Transverse colon (tissue), 4 donors: ENCODE measurements at regions not wholly inside any gene's neighbourhood (a gene's known extent, or its start where the extent isn't known, plus 50 kb on each side); places are given as distances from the start of the nearest gene placed in this dataset.

Experiments
- EP300 ChIP-seq: sonication (generic); formaldehyde crosslinking; IDR thresholded peaks from one replicate; pipeline ENCODE4 v1.6.1; 2017; ENCODE audit warnings: antibody characterized with exemption, low read depth
- POLR2A ChIP-seq: fragments of 450-650 bp; IDR thresholded peaks from one replicate; pipeline ENCODE4 v1.6.1; 2016; ENCODE audit warnings: antibody characterized with exemption, mild to moderate bottlenecking, moderate library complexity
- POLR2AphosphoS5 ChIP-seq, 3 donors: sonication (generic); formaldehyde crosslinking; IDR thresholded peaks; one replicate each; pipeline ENCODE4 v1.6.1; 2016; ENCODE audit warnings: antibody characterized with exemption in 3 of 3
- TF ChIP-seq, protein P1 (sequence below), 5 experiments: fragments of 200-600 bp in 3 of 5; fragments of 450-650 bp in 2 of 5; sonication (generic) in 3 of 5; IDR thresholded peaks; 1 replicate in 2 of 5; 2 replicates in 3 of 5; pipeline ENCODE4 v1.5.1; 2016 to 2017; ENCODE audit warnings: antibody characterized with exemption in 5 of 5, inconsistent platforms in 3 of 5, mild to moderate bottlenecking in 2 of 5, moderate library complexity in 1 of 5

DNA sequence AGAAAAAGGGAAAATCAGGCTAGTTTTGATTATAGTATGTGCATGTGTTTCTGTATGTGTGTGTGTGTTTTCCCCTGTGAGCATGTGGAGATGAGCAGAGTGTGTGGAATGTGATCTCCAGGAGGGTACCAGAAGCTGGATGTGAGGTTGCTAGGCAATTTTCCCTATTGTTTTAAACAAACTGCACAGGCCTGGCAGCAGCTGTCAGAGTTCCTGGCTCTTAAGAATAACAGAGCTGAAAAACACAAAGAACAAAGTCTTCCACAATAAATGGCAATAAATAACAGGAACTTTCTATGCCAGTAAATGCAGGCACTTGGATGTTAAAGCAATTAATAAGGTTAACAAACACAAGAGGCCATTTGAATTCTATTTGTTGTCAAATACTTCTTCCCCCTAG lies 344.6 kb upstream of the CTSO start:
- TF ChIP-seq POLR2A (no peak), EP300 (peak; percentile 56), POLR2AphosphoS5 (IDR thresholded peaks at IDR 0.05) (peak; percentile 48 to 78 (median 58))
- TF ChIP-seq, protein P1, sequence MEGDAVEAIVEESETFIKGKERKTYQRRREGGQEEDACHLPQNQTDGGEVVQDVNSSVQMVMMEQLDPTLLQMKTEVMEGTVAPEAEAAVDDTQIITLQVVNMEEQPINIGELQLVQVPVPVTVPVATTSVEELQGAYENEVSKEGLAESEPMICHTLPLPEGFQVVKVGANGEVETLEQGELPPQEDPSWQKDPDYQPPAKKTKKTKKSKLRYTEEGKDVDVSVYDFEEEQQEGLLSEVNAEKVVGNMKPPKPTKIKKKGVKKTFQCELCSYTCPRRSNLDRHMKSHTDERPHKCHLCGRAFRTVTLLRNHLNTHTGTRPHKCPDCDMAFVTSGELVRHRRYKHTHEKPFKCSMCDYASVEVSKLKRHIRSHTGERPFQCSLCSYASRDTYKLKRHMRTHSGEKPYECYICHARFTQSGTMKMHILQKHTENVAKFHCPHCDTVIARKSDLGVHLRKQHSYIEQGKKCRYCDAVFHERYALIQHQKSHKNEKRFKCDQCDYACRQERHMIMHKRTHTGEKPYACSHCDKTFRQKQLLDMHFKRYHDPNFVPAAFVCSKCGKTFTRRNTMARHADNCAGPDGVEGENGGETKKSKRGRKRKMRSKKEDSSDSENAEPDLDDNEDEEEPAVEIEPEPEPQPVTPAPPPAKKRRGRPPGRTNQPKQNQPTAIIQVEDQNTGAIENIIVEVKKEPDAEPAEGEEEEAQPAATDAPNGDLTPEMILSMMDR (IDR thresholded peaks at IDR 0.05): no peak
